WTC11 (cell line): ENCODE measurements at regions not wholly inside any gene's neighbourhood (a gene's known extent, or its start where the extent isn't known, plus 50 kb on each side); places are given as distances from the start of the nearest gene placed in this dataset.

Experiments
- ATAC-seq: fragments of 200-7000 bp; cut with Tn5 transposase; 2 replicates; pipeline ENCODE4 v1.10.0; 2021; ENCODE audit warnings: mild to moderate bottlenecking, moderate library complexity
- CTCF ChIA-PET: fragments of 300-600 bp; sonication (Branson Sonifier 250); formaldehyde crosslinking; loops from one replicate; lab custom pipeline; 2021; ENCODE audit warnings: antibody characterized with exemption; lab: Charles Lee
- POLR2A ChIA-PET: fragments of 350-600 bp; sonication (Branson Sonifier 250); formaldehyde crosslinking; loops from one replicate; lab custom pipeline; 2021; ENCODE audit warnings: antibody characterized with exemption; lab: Charles Lee
- DNase-seq: peaks from one replicate; pipeline ENCODE4 v3.0.0; 2021; ENCODE audit warnings: low spot score
- H3K27ac Mint-ChIP-seq: 2 replicates; pipeline ENCODE4 v1.8.0; 2021; ENCODE audit warnings: mixed read lengths
- H3K27me3 Mint-ChIP-seq: 2 replicates; pipeline ENCODE4 v1.8.0; 2021; ENCODE audit warnings: low read depth, mild to moderate bottlenecking, moderate library complexity, mixed read lengths
- H3K36me3 Mint-ChIP-seq: 2 replicates; pipeline ENCODE4 v1.8.0; 2021; ENCODE audit warnings: mixed read lengths
- H3K4me1 Mint-ChIP-seq: 2 replicates; pipeline ENCODE4 v1.8.0; 2022; ENCODE audit warnings: mixed read lengths
- H3K4me3 Mint-ChIP-seq: 2 replicates; pipeline ENCODE4 v1.8.0; 2021; ENCODE audit warnings: mild to moderate bottlenecking, moderate library complexity, mixed read lengths
- H3K9me3 Mint-ChIP-seq: 2 replicates; pipeline ENCODE4 v1.8.0; 2021; ENCODE audit warnings: mixed read lengths
- ETV6 ChIP-seq: sonication (generic); formaldehyde crosslinking; IDR thresholded peaks from 2 replicates; pipeline ENCODE4 v1.8.1; 2022; ENCODE audit warnings: mild to moderate bottlenecking, missing genetic modification reagents
- FOXJ3 ChIP-seq: sonication (generic); formaldehyde crosslinking; IDR thresholded peaks from 2 replicates; pipeline ENCODE4 v1.9.0; 2021; ENCODE audit warnings: missing genetic modification reagents, mild to moderate bottlenecking, borderline replicate concordance
- GABPB1 ChIP-seq: sonication (generic); formaldehyde crosslinking; IDR thresholded peaks from 2 replicates; pipeline ENCODE4 v1.8.1; 2023; ENCODE audit warnings: mild to moderate bottlenecking, missing genetic modification reagents
- GRHL2 ChIP-seq: fragments of 250-450 bp; sonication (Bioruptor Pico); IDR thresholded peaks from 2 replicates; pipeline ENCODE4 v1.8.0; 2022; ENCODE audit warnings: mild to moderate bottlenecking, moderate library complexity; ENCODE audit not compliant: insufficient replicate concordance, severe bottlenecking
- NFE2L1 ChIP-seq: sonication (generic); formaldehyde crosslinking; IDR thresholded peaks from 2 replicates; pipeline ENCODE4 v1.8.1; 2023; ENCODE audit warnings: missing genetic modification reagents
- NR1H2 ChIP-seq: sonication (generic); formaldehyde crosslinking; IDR thresholded peaks from 2 replicates; pipeline ENCODE4 v1.9.0; 2021; ENCODE audit warnings: mild to moderate bottlenecking, moderate library complexity, missing genetic modification reagents
- NR3C1 ChIP-seq: sonication (generic); formaldehyde crosslinking; conservative IDR thresholded peaks from 2 replicates; pipeline ENCODE4 v1.8.1; 2023; ENCODE audit warnings: low read depth, mild to moderate bottlenecking, missing genetic modification reagents
- SMAD3 ChIP-seq: sonication (generic); formaldehyde crosslinking; IDR thresholded peaks from 2 replicates; pipeline ENCODE4 v1.8.0; 2022; ENCODE audit warnings: missing genetic modification reagents, mild to moderate bottlenecking, borderline replicate concordance
- TF ChIP-seq, protein P1 (sequence below): sonication (generic); formaldehyde crosslinking; IDR thresholded peaks from 2 replicates; pipeline ENCODE4 v1.8.0; 2022; ENCODE audit warnings: missing genetic modification reagents
- TF ChIP-seq, protein P2 (sequence below): sonication (generic); formaldehyde crosslinking; IDR thresholded peaks from 2 replicates; pipeline ENCODE4 v1.8.0; 2022; ENCODE audit warnings: mild to moderate bottlenecking, missing genetic modification reagents
- TF ChIP-seq, protein P3 (sequence below): fragments of 250-450 bp; sonication (Bioruptor Pico); IDR thresholded peaks from 2 replicates; pipeline ENCODE4 v1.9.0; 2021; ENCODE audit warnings: mild to moderate bottlenecking
- TF ChIP-seq, protein P4 (sequence below): fragments of 250-450 bp; sonication (Bioruptor Pico); IDR thresholded peaks from 2 replicates; pipeline ENCODE4 v1.8.0; 2021; ENCODE audit warnings: mild to moderate bottlenecking
- TF ChIP-seq, protein P5 (sequence below): sonication (generic); formaldehyde crosslinking; IDR thresholded peaks from 2 replicates; pipeline ENCODE4 v1.8.0; 2023; ENCODE audit warnings: missing genetic modification reagents, mild to moderate bottlenecking, borderline replicate concordance

DNA sequence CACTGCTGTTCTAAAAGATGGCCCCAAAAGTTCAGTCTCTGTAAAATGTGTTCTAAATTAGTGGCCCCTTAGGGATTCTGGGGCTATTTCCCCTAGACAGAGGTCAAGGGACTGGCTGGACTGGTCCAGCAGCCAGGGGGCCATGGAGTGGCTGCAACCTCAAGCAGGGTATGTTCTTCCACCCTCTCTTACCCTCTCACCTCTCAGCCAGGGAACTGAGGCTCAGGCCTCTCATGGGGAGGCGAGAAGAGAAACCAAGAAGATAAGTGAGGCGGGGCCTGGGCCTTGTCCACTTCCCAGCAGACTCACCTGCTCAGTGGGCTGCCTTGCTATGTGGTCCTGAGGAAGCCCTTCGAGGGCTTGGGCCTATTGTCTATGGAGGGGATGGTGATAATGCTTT is 339.7 kb downstream of the MYCN start (continued):
- TF ChIP-seq, protein P1, sequence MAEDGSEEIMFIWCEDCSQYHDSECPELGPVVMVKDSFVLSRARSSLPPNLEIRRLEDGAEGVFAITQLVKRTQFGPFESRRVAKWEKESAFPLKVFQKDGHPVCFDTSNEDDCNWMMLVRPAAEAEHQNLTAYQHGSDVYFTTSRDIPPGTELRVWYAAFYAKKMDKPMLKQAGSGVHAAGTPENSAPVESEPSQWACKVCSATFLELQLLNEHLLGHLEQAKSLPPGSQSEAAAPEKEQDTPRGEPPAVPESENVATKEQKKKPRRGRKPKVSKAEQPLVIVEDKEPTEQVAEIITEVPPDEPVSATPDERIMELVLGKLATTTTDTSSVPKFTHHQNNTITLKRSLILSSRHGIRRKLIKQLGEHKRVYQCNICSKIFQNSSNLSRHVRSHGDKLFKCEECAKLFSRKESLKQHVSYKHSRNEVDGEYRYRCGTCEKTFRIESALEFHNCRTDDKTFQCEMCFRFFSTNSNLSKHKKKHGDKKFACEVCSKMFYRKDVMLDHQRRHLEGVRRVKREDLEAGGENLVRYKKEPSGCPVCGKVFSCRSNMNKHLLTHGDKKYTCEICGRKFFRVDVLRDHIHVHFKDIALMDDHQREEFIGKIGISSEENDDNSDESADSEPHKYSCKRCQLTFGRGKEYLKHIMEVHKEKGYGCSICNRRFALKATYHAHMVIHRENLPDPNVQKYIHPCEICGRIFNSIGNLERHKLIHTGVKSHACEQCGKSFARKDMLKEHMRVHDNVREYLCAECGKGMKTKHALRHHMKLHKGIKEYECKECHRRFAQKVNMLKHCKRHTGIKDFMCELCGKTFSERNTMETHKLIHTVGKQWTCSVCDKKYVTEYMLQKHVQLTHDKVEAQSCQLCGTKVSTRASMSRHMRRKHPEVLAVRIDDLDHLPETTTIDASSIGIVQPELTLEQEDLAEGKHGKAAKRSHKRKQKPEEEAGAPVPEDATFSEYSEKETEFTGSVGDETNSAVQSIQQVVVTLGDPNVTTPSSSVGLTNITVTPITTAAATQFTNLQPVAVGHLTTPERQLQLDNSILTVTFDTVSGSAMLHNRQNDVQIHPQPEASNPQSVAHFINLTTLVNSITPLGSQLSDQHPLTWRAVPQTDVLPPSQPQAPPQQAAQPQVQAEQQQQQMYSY, result no peak
- TF ChIP-seq, protein P2, sequence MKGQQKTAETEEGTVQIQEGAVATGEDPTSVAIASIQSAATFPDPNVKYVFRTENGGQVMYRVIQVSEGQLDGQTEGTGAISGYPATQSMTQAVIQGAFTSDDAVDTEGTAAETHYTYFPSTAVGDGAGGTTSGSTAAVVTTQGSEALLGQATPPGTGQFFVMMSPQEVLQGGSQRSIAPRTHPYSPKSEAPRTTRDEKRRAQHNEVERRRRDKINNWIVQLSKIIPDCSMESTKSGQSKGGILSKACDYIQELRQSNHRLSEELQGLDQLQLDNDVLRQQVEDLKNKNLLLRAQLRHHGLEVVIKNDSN (CRISPR knock-in tag), result no peak
- TF ChIP-seq, all 79 proteins: peak for 0

DNA sequence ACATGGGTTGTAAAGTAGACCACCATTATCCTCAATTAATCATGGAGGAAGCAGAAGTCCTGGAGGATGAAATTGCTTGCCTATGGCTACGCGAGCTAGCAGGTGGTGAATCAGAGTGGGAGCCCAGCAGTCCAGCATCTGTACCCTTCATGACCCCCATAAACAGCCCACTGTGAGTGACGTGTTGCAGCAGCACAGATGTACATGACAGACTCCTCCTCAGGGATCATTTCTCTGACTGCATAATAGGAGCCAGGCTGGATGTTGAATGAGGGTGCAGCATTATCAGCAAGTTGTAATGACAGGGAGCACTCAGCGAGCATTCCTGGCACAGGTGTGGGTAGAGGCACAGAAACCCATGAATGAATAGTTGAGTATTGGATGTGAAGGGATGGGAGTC is 339.3 kb downstream of the MYCN start:
- H3K27me3 Mint-ChIP-seq, result no peaks in the 10 kb centered on the region; the same call in 1 of the 2 replicates
- no peaks in the 10 kb centered on the region for H3K9me3 Mint-ChIP-seq
- H3K27ac Mint-ChIP-seq, result no peak overlapping the region
- H3K4me3 Mint-ChIP-seq, result no peak overlapping the region
- TF ChIP-seq, protein P3, sequence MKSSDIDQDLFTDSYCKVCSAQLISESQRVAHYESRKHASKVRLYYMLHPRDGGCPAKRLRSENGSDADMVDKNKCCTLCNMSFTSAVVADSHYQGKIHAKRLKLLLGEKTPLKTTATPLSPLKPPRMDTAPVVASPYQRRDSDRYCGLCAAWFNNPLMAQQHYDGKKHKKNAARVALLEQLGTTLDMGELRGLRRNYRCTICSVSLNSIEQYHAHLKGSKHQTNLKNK (CRISPR knock-in tag), result no peak
- no peaks in the 10 kb centered on the region for H3K36me3 Mint-ChIP-seq
- POLR2A ChIA-PET, result no interaction called here
- CTCF ChIA-PET, result interaction anchor here (1.2 kb wide), 1 partner anchor 339 kb away, joined by 3 read pairs; the partner anchor contains the start of gene MYCN
- H3K4me1 Mint-ChIP-seq, result peaks cover 11% of the 10 kb centered on the region
- ATAC-seq (no peak), DNase-seq (no peak)

DNA sequence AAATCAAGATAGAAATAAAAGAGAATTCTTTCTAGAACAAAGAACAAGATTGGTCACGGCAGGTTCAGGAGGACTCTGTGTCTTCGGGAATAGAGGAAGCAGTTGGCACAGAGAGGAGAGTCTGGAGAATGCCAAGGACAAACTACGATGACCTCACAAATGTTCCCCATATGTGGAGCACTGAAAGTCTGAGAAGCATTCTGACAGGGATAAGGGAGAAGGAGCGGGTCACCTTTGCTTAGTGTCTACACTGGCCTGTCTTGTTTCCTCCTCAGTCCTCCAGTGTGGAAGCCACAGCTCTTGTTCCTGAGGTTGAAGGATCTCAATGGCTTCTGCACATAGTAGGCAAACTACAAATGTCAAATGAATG is 338.8 kb downstream of the MYCN start:
- no peak overlapping the region for H3K4me3 Mint-ChIP-seq
- H3K27ac Mint-ChIP-seq, result no peak overlapping the region

More for the DNA sequence above, 338.8 kb downstream of the MYCN start:
- CTCF ChIA-PET, result interaction anchor here (1.2 kb wide), 1 partner anchor 339 kb away, joined by 3 read pairs; the partner anchor contains the start of gene MYCN
- Mint-ChIP-seq H3K36me3 (no peaks in the 10 kb centered on the region), H3K27me3 (no peaks in the 10 kb centered on the region; the same call in 1 of the 2 replicates), H3K4me1 (peaks cover 9% of the 10 kb centered on the region), H3K9me3 (no peaks in the 10 kb centered on the region)
- ATAC-seq, result no peak
- POLR2A ChIA-PET, result interaction anchor here (0.7 kb wide), 1 partner anchor 276 kb away, joined by 3 read pairs; no protein-coding TSS in a partner anchor
- DNase-seq, result no peak
- no peak for TF ChIP-seq NR3C1
- no peak for TF ChIP-seq NFE2L1 (CRISPR knock-in tag)
- no peak for TF ChIP-seq GRHL2
- TF ChIP-seq SMAD3, result no peak
- TF ChIP-seq FOXJ3 (CRISPR knock-in tag), result no peak
- no peak for TF ChIP-seq GABPB1 (CRISPR knock-in tag)
- TF ChIP-seq NR1H2 (CRISPR knock-in tag), result no peak
- TF ChIP-seq, protein P4, sequence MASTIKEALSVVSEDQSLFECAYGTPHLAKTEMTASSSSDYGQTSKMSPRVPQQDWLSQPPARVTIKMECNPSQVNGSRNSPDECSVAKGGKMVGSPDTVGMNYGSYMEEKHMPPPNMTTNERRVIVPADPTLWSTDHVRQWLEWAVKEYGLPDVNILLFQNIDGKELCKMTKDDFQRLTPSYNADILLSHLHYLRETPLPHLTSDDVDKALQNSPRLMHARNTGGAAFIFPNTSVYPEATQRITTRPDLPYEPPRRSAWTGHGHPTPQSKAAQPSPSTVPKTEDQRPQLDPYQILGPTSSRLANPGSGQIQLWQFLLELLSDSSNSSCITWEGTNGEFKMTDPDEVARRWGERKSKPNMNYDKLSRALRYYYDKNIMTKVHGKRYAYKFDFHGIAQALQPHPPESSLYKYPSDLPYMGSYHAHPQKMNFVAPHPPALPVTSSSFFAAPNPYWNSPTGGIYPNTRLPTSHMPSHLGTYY, result no peak
- TF ChIP-seq ETV6 (CRISPR knock-in tag), result no peak
- TF ChIP-seq, protein P5, sequence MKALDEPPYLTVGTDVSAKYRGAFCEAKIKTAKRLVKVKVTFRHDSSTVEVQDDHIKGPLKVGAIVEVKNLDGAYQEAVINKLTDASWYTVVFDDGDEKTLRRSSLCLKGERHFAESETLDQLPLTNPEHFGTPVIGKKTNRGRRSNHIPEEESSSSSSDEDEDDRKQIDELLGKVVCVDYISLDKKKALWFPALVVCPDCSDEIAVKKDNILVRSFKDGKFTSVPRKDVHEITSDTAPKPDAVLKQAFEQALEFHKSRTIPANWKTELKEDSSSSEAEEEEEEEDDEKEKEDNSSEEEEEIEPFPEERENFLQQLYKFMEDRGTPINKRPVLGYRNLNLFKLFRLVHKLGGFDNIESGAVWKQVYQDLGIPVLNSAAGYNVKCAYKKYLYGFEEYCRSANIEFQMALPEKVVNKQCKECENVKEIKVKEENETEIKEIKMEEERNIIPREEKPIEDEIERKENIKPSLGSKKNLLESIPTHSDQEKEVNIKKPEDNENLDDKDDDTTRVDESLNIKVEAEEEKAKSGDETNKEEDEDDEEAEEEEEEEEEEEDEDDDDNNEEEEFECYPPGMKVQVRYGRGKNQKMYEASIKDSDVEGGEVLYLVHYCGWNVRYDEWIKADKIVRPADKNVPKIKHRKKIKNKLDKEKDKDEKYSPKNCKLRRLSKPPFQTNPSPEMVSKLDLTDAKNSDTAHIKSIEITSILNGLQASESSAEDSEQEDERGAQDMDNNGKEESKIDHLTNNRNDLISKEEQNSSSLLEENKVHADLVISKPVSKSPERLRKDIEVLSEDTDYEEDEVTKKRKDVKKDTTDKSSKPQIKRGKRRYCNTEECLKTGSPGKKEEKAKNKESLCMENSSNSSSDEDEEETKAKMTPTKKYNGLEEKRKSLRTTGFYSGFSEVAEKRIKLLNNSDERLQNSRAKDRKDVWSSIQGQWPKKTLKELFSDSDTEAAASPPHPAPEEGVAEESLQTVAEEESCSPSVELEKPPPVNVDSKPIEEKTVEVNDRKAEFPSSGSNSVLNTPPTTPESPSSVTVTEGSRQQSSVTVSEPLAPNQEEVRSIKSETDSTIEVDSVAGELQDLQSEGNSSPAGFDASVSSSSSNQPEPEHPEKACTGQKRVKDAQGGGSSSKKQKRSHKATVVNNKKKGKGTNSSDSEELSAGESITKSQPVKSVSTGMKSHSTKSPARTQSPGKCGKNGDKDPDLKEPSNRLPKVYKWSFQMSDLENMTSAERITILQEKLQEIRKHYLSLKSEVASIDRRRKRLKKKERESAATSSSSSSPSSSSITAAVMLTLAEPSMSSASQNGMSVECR (CRISPR knock-in tag), result no peak
